Ureter (tissue), 1 donor: ENCODE measurements at regions not wholly inside any gene's neighbourhood (a gene's known extent, or its start where the extent isn't known, plus 50 kb on each side); places are given as distances from the start of the nearest gene placed in this dataset.

Source experiments
- DNase-seq: peaks from one replicate; pipeline ENCODE4 v3.0.0-alpha.2; 2020; ENCODE audit warnings: low spot score
- donor health status: DM: yes; HTN: yes; CAD: no.

- DNase-seq, result no peak
Measured at GRCh38 chr6:51535327-51535726, 552.1 kb downstream of the PKHD1 start.

- no peak for DNase-seq
Measured at GRCh38 chr6:51536728-51537127, 550.7 kb downstream of the PKHD1 start.

GRCh38 chr6:51541847-51542246 lies 545.6 kb downstream of the PKHD1 start:
- DNase-seq, result no peak

GRCh38 chr6:51542475-51542874 lies 544.9 kb downstream of the PKHD1 start:
- no peak for DNase-seq

GRCh38 chr6:51550243-51550642 lies 537.2 kb downstream of the PKHD1 start:
- no peak for DNase-seq

GRCh38 chr6:51552435-51552834 lies 535.0 kb downstream of the PKHD1 start:
- no peak for DNase-seq

GRCh38 chr6:51553246-51554015 lies 534.0 kb downstream of the PKHD1 start:
- DNase-seq, result no peak

GRCh38 chr6:51554029-51554428 lies 533.4 kb downstream of the PKHD1 start:
- no peak for DNase-seq

- DNase-seq, result no peak
Measured at GRCh38 chr6:51559059-51559458, 528.4 kb downstream of the PKHD1 start.

- no peak for DNase-seq
Measured at GRCh38 chr6:51562198-51562597, 525.2 kb downstream of the PKHD1 start.
